GM06990 (cell line): ENCODE measurements at regions not wholly inside any gene's neighbourhood (a gene's known extent, or its start where the extent isn't known, plus 50 kb on each side); places are given as distances from the start of the nearest gene placed in this dataset.

ENCODE experiments used
- DNase-seq: peaks from one replicate; pipeline ENCODE4 v3.0.0-alpha.2; 2011; ENCODE audit not compliant: insufficient read length; ENCODE audit errors: extremely low read depth
- H3K27me3 ChIP-seq: replicated peaks from 2 replicates; pipeline ENCODE4 v1.6.0; 2011; ENCODE audit warnings: low read length; ENCODE audit not compliant: control insufficient read depth, insufficient read depth
- H3K36me3 ChIP-seq: 2 replicates; pipeline ENCODE4 v1.5.1; 2011; ENCODE audit warnings: low read length; ENCODE audit not compliant: control insufficient read depth, insufficient read depth
- H3K4me3 ChIP-seq: replicated peaks from 2 replicates; pipeline ENCODE4 v1.5.1; 2011; ENCODE audit warnings: low read depth, mild to moderate bottlenecking, control low read depth, low read length
- TF ChIP-seq, protein P1 (sequence below): IDR thresholded peaks from 2 replicates; pipeline ENCODE4 v1.5.1; 2011; ENCODE audit warnings: low read length, control low read depth, mild to moderate bottlenecking, inconsistent platforms; ENCODE audit not compliant: insufficient read depth, poor library complexity, severe bottlenecking

DNA sequence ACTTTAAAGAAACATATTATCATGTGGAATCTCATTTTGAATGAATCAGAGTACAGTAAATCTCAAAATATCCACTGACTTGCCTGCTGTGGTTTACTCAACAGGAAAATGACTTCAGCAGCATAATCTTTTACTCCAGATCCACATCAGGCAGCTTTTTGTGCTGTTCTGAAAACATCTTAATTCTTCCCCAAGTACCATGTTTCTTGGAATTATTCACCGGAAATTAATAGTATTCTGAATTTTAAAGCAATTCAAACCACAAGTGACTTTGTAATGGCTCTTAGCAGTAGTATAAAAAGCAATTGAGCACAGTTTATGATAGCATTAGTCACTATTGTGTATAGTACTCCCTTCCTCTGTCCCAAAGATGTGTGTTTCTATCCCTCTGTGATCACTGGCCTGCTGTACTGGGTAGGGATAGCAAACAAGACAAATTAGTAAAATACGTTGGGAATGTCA, 64.2 kb upstream of the ERRFI1 start:
- DNase-seq = no peak
- Histone ChIP-seq H3K4me3 (no peak overlapping the region), H3K27me3 (no peaks in the 10 kb centered on the region), H3K36me3 (no peaks in the 10 kb centered on the region)
- TF ChIP-seq, protein P1, sequence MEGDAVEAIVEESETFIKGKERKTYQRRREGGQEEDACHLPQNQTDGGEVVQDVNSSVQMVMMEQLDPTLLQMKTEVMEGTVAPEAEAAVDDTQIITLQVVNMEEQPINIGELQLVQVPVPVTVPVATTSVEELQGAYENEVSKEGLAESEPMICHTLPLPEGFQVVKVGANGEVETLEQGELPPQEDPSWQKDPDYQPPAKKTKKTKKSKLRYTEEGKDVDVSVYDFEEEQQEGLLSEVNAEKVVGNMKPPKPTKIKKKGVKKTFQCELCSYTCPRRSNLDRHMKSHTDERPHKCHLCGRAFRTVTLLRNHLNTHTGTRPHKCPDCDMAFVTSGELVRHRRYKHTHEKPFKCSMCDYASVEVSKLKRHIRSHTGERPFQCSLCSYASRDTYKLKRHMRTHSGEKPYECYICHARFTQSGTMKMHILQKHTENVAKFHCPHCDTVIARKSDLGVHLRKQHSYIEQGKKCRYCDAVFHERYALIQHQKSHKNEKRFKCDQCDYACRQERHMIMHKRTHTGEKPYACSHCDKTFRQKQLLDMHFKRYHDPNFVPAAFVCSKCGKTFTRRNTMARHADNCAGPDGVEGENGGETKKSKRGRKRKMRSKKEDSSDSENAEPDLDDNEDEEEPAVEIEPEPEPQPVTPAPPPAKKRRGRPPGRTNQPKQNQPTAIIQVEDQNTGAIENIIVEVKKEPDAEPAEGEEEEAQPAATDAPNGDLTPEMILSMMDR = no peak

DNA sequence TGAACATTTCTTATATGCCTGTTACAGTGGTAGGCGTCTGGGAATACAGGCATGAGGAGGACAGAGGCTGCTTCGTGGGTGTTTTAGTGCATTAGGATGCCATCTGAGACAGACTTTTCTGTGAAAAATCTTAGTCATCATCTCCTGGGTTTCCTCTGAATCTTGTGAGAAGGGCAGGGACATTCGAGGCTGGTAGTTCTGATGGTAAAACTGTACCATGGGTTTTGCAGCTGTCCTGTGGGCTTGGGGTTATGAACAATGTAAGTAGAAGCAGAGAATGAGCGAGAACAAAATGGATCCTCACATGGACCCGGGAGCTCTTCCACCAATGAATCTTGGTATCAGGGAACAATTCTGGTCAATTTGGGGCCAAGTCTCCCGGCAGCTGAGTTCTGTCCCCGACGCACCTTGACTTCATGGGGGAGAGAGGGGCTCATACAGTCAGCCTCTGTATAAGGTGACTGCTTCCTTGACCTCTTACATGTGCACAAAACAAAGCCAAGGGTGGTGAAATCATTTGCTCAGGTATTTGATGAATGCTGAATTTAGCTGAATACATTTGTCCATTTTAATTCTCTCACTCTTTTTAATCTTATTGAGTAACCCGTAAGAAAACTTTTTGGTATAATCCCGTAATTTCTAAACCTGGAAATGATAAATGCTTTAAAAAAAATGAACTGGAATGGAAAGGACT, 63.6 kb upstream of the ERRFI1 start:
- Histone ChIP-seq H3K4me3 (no peak overlapping the region), H3K36me3 (no peaks in the 10 kb centered on the region), H3K27me3 (no peaks in the 10 kb centered on the region)
- TF ChIP-seq, protein P1 = no peak
- no peak for DNase-seq

DNA sequence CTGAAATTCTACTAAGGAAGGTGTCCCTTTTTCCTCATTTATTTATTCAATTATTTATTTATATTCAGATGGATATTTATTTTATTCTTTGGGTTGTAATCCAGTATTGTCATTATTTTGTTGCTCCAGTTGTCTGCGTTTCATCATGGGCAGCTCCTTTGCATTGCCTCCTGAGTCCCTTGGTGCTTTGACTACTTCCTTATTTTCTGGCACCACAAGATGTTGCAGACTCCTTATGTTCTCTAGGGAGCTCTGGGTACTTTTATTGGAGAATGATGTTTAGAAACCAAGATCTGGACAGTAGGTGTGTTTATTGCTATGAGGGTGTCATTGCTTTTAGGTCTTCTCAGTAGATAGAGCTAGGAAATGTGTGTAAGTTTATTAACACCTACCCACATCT, 59.9 kb upstream of the ERRFI1 start:
- no peaks in the 10 kb centered on the region for H3K36me3 ChIP-seq
- no peaks in the 10 kb centered on the region for H3K27me3 ChIP-seq
- no peak for DNase-seq
- TF ChIP-seq, protein P1 = no peak
- no peak overlapping the region for H3K4me3 ChIP-seq

DNA sequence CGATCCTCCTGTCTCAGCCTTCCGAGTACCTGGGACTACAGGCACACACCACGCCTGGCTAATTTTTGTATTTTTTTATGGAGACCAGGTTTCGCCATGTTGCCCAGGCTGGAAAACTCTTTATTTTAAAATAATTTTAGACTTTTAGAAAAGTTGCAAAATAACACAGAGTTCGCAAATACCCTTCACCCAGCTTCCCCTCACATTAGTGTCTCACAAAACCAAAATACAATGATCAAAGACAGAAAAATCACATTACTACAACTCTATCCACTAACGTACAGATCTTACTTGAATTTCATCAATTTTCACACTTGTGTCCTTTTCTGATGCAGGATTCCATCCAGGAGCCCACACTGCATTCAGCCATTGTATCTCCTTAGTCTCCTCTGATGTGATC, 58.8 kb upstream of the ERRFI1 start:
- DNase-seq = no peak
- no peaks in the 10 kb centered on the region for H3K36me3 ChIP-seq
- H3K4me3 ChIP-seq = no peak overlapping the region
- TF ChIP-seq, protein P1 = no peak
- no peaks in the 10 kb centered on the region for H3K27me3 ChIP-seq

DNA sequence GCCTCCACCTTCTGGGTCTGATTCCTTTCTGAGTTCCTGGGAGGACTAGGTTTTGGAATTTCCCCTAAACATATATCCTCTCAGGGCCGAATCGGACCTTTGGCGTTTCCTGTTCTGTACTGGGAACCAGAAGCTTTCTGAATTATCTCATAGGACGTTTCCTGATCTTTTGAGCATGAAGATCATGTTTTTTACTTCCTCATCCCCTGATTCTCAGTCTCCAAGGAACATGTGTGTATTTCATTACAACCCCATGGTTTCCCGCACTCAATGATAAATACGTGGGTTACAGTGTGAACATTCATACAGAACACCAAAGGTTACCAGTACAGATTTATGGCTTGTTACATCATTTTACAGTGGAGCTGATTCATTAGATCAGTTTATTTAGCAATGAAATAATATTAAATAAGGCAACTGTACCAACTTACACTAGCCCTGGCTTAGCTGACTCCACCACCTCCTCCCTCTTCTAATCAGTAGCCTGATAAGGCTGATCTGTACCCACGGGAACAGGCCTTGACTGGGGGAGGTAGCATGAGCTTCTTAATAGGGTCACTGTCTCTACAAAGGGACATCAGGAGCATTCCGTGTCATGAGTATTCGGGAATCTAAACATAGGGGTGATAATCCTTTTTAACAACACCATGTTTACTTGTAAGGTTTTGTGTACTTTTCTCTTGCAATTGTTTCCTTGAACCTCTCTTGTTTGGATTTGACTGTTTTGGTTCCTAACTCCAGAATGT, 57.8 kb upstream of the ERRFI1 start:
- Histone ChIP-seq H3K36me3 (no peaks in the 10 kb centered on the region), H3K27me3 (no peaks in the 10 kb centered on the region), H3K4me3 (no peak overlapping the region)
- no peak for DNase-seq
- TF ChIP-seq, protein P1 = no peak
